ENCODE measurements at regions not wholly inside any gene's neighbourhood (a gene's known extent, or its start where the extent isn't known, plus 50 kb on each side); places are given as distances from the start of the nearest gene placed in this dataset.

DNA sequence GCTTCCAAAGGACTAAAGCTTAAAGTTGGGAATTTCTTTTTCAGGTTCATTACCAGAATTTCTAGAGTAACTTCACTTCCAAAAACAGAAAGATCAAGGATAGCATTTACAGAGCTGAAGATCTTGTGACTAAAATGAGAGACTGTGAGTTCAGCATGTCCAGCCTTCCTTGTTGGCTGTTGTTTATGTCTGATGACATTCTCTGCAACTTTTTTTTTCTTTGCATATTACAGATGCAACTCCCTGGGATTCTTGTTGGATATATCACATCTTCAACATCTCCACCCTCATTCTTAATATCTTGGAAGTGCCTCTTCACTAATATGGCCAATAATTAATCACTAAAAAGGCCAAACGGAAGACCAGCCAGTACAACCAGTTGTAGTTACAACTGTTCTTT lies 86.2 kb upstream of the FRMD4B start (continued):
- TF ChIP-seq, protein P1, sequence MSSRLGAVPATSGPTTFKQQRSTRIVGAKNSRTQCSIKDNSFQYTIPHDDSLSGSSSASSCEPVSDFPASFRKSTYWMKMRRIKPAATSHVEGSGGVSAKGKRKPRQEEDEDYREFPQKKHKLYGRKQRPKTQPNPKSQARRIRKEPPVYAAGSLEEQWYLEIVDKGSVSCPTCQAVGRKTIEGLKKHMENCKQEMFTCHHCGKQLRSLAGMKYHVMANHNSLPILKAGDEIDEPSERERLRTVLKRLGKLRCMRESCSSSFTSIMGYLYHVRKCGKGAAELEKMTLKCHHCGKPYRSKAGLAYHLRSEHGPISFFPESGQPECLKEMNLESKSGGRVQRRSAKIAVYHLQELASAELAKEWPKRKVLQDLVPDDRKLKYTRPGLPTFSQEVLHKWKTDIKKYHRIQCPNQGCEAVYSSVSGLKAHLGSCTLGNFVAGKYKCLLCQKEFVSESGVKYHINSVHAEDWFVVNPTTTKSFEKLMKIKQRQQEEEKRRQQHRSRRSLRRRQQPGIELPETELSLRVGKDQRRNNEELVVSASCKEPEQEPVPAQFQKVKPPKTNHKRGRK (CRISPR knock-in tag; IDR thresholded peaks at IDR 0.05; ENCODE audit: borderline replicate concordance): no peak
- TF ChIP-seq ATF1 (CRISPR knock-in tag; IDR thresholded peaks at IDR 0.05) (no peak), ZNF121 (CRISPR knock-in tag; IDR thresholded peaks at IDR 0.05) (no peak), CREM (CRISPR knock-in tag; IDR thresholded peaks at IDR 0.05) (no peak), OVOL2 (CRISPR knock-in tag; IDR thresholded peaks at IDR 0.05; ENCODE audit: borderline replicate concordance) (no peak), TP53 (CRISPR knock-in tag; IDR thresholded peaks at IDR 0.05) (no peak), JUN (CRISPR knock-in tag; IDR thresholded peaks at IDR 0.05) (no peak), ZNF671 (CRISPR knock-in tag; IDR thresholded peaks at IDR 0.05) (no peak), ZNF423 (CRISPR knock-in tag; IDR thresholded peaks at IDR 0.05) (no peak)
- TF ChIP-seq, protein P2, sequence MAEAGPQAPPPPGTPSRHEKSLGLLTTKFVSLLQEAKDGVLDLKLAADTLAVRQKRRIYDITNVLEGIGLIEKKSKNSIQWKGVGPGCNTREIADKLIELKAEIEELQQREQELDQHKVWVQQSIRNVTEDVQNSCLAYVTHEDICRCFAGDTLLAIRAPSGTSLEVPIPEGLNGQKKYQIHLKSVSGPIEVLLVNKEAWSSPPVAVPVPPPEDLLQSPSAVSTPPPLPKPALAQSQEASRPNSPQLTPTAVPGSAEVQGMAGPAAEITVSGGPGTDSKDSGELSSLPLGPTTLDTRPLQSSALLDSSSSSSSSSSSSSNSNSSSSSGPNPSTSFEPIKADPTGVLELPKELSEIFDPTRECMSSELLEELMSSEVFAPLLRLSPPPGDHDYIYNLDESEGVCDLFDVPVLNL (CRISPR knock-in tag; IDR thresholded peaks at IDR 0.05; ENCODE audit: borderline replicate concordance, low read depth): no peak
- TF ChIP-seq, protein P3, sequence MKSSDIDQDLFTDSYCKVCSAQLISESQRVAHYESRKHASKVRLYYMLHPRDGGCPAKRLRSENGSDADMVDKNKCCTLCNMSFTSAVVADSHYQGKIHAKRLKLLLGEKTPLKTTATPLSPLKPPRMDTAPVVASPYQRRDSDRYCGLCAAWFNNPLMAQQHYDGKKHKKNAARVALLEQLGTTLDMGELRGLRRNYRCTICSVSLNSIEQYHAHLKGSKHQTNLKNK (CRISPR knock-in tag; IDR thresholded peaks at IDR 0.05): no peak

DNA sequence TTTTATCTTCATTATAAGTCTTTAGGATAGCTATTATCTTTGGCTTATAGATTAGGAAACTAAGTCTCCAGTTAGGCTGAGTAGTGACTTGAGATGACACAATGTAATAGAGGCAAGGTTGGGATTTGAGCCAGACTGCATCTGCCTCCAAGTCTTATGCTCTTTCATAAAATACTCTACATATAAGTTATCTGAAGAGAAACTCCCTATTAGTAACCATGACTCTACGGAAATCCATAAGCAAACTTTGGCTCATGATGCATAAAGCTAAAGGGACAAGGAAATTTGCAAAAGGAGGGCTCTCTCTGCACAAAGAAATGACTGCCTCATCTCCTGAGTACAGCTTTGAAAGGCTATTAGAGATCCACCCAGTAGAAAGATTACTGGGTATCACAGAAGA lies 77.6 kb upstream of the FRMD4B start:
- H3K4me1 Mint-ChIP-seq: peaks cover 5% of the 10 kb centered on the region; the same call in 1 of the 2 replicates
- TF ChIP-seq RELA (CRISPR knock-in tag; IDR thresholded peaks at IDR 0.05; ENCODE audit: borderline replicate concordance) (no peak), ZNF423 (CRISPR knock-in tag; IDR thresholded peaks at IDR 0.05) (no peak), MXD4 (CRISPR knock-in tag; IDR thresholded peaks at IDR 0.05; ENCODE audit: borderline replicate concordance) (no peak)
- ChIA-PET CTCF (no interaction called here), POLR2A (no interaction called here)
- H3K4me3 Mint-ChIP-seq: no peak overlapping the region
- ATAC-seq (no peak), DNase-seq (ENCODE audit: low spot score) (no peak)
- H3K36me3 Mint-ChIP-seq: no peaks in the 10 kb centered on the region
- H3K27ac Mint-ChIP-seq: no peak overlapping the region
- 0 out of 2 replicates have a peak, but pooled peaks cover 4% of the 10 kb centered on the region for H3K9me3 Mint-ChIP-seq
- H3K27me3 Mint-ChIP-seq (ENCODE audit: low read depth): no peaks in the 10 kb centered on the region; the same call in 1 of the 2 replicates

DNA sequence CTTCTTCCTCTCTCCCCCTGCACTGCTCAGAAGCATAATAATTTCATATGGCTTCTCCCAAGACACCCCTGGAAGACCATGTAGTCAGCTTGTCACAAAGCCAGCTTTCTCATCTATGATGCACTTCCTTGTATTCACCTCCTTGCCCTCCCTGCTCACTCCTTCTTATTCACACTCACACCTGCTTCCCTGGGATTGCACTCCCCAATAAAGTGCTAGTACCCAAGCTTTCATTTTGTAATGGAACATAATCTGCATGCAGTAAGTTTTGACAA lies 76.9 kb upstream of the FRMD4B start:
- ChIA-PET POLR2A (no interaction called here), CTCF (no interaction called here)
- H3K36me3 Mint-ChIP-seq: no peaks in the 10 kb centered on the region
- H3K27me3 Mint-ChIP-seq (ENCODE audit: low read depth): no peaks in the 10 kb centered on the region; the same call in 1 of the 2 replicates
- DNase-seq (ENCODE audit: low spot score) (no peak), ATAC-seq (no peak)
- 0 out of 2 replicates have a peak, but pooled peaks cover 4% of the 10 kb centered on the region for H3K9me3 Mint-ChIP-seq
- peaks cover 5% of the 10 kb centered on the region; the same call in 1 of the 2 replicates for H3K4me1 Mint-ChIP-seq
- no peak overlapping the region for H3K4me3 Mint-ChIP-seq
- H3K27ac Mint-ChIP-seq: no peak overlapping the region
- TF ChIP-seq, protein P4, sequence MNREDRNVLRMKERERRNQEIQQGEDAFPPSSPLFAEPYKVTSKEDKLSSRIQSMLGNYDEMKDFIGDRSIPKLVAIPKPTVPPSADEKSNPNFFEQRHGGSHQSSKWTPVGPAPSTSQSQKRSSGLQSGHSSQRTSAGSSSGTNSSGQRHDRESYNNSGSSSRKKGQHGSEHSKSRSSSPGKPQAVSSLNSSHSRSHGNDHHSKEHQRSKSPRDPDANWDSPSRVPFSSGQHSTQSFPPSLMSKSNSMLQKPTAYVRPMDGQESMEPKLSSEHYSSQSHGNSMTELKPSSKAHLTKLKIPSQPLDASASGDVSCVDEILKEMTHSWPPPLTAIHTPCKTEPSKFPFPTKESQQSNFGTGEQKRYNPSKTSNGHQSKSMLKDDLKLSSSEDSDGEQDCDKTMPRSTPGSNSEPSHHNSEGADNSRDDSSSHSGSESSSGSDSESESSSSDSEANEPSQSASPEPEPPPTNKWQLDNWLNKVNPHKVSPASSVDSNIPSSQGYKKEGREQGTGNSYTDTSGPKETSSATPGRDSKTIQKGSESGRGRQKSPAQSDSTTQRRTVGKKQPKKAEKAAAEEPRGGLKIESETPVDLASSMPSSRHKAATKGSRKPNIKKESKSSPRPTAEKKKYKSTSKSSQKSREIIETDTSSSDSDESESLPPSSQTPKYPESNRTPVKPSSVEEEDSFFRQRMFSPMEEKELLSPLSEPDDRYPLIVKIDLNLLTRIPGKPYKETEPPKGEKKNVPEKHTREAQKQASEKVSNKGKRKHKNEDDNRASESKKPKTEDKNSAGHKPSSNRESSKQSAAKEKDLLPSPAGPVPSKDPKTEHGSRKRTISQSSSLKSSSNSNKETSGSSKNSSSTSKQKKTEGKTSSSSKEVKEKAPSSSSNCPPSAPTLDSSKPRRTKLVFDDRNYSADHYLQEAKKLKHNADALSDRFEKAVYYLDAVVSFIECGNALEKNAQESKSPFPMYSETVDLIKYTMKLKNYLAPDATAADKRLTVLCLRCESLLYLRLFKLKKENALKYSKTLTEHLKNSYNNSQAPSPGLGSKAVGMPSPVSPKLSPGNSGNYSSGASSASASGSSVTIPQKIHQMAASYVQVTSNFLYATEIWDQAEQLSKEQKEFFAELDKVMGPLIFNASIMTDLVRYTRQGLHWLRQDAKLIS (CRISPR knock-in tag; IDR thresholded peaks at IDR 0.05; ENCODE audit: borderline replicate concordance): no peak
- TF ChIP-seq, protein P5, sequence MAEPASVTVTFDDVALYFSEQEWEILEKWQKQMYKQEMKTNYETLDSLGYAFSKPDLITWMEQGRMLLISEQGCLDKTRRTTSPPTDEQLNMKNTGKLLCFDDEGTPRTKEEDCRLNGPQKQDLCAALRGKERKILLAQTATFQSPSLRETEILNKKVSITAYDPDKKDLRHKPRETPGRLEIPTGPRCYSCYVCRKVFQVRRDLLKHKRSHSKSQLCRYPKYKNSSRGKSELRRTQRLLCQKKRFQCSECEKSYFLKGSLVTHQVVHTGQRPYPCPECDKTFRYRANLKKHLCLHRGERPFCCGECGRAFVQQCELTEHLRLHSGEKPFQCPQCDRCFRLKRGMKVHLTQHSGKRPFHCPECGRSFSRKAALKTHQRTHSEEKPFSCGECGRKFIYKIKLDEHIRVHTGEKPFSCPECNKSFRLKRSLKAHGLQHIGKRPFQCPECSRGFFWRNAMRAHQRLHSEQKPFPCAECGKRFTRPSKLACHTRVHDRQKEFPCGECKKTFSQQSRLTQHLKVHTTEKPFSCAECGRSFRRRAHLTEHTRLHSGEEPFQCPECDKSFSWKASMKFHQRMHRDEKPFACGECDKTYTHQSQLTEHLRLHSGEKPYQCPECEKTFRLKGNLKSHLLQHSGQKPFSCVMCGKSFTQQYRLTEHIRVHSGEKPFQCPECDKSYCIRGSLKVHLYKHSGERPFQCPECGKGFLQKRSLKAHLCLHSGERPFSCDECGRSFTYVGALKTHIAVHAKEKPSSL (CRISPR knock-in tag; conservative IDR thresholded peaks at IDR 0.05): no peak
- TF ChIP-seq FOXJ3 (CRISPR knock-in tag; IDR thresholded peaks at IDR 0.05; ENCODE audit: borderline replicate concordance): no peak
- no peak for TF ChIP-seq RELA (CRISPR knock-in tag; IDR thresholded peaks at IDR 0.05; ENCODE audit: borderline replicate concordance)
- TF ChIP-seq, protein P6, sequence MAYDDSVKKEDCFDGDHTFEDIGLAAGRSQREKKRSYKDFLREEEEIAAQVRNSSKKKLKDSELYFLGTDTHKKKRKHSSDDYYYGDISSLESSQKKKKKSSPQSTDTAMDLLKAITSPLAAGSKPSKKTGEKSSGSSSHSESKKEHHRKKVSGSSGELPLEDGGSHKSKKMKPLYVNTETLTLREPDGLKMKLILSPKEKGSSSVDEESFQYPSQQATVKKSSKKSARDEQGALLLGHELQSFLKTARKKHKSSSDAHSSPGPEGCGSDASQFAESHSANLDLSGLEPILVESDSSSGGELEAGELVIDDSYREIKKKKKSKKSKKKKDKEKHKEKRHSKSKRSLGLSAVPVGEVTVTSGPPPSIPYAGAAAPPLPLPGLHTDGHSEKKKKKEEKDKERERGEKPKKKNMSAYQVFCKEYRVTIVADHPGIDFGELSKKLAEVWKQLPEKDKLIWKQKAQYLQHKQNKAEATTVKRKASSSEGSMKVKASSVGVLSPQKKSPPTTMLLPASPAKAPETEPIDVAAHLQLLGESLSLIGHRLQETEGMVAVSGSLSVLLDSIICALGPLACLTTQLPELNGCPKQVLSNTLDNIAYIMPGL (CRISPR knock-in tag; IDR thresholded peaks at IDR 0.05): no peak
- TF ChIP-seq, protein P7, sequence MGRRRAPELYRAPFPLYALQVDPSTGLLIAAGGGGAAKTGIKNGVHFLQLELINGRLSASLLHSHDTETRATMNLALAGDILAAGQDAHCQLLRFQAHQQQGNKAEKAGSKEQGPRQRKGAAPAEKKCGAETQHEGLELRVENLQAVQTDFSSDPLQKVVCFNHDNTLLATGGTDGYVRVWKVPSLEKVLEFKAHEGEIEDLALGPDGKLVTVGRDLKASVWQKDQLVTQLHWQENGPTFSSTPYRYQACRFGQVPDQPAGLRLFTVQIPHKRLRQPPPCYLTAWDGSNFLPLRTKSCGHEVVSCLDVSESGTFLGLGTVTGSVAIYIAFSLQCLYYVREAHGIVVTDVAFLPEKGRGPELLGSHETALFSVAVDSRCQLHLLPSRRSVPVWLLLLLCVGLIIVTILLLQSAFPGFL (CRISPR knock-in tag; IDR thresholded peaks at IDR 0.05; ENCODE audit: borderline replicate concordance): no peak
- no peak for TF ChIP-seq FOXK1 (CRISPR knock-in tag; IDR thresholded peaks at IDR 0.05)
- no peak for TF ChIP-seq MXD4 (CRISPR knock-in tag; IDR thresholded peaks at IDR 0.05; ENCODE audit: borderline replicate concordance)
- no peak for TF ChIP-seq RORB (CRISPR knock-in tag; IDR thresholded peaks at IDR 0.05)

Data from WTC11 (cell line).